H9 (cell line): ENCODE measurements at regions not wholly inside any gene's neighbourhood (a gene's known extent, or its start where the extent isn't known, plus 50 kb on each side); places are given as distances from the start of the nearest gene placed in this dataset.

ENCODE experiments used
- DNase-seq: peaks from one replicate; pipeline ENCODE4 v3.0.0-alpha.2; 2017
- H2AFZ ChIP-seq: one replicate; pipeline ENCODE4 v1.6.1; 2013; ENCODE audit warnings: mild to moderate bottlenecking, low read length, control low read depth, moderate library complexity
- H2AK5ac ChIP-seq: 2 replicates; pipeline ENCODE4 v1.6.1; 2013; ENCODE audit warnings: low read length, control low read depth, mixed read lengths; ENCODE audit not compliant: insufficient read length
- H2BK120ac ChIP-seq: one replicate; pipeline ENCODE4 v1.6.1; 2013; ENCODE audit warnings: low read depth, mild to moderate bottlenecking, low read length, control low read depth, inconsistent platforms; ENCODE audit not compliant: poor library complexity, severe bottlenecking
- H2BK12ac ChIP-seq: 2 replicates; pipeline ENCODE4 v1.6.1; 2013; ENCODE audit warnings: low read length, control low read depth, mixed read lengths, low read depth; ENCODE audit not compliant: insufficient read length
- H2BK15ac ChIP-seq: 2 replicates; pipeline ENCODE4 v1.6.1; 2013; ENCODE audit warnings: low read depth, low read length, control low read depth
- H2BK20ac ChIP-seq: one replicate; pipeline ENCODE4 v1.6.1; 2013; ENCODE audit warnings: low read depth, mild to moderate bottlenecking, low read length, control low read depth, inconsistent platforms; ENCODE audit not compliant: poor library complexity, severe bottlenecking
- H2BK5ac ChIP-seq: 2 replicates; pipeline ENCODE4 v1.6.1; 2013; ENCODE audit warnings: low read length, control low read depth, mixed read lengths; ENCODE audit not compliant: insufficient read length
- H3K14ac ChIP-seq: 2 replicates; pipeline ENCODE4 v1.6.1; 2013; ENCODE audit warnings: low read length, control low read depth; ENCODE audit not compliant: insufficient read depth
- H3K18ac ChIP-seq: 2 replicates; pipeline ENCODE4 v1.6.1; 2013; ENCODE audit warnings: low read depth, mild to moderate bottlenecking, mixed read lengths, low read length, control low read depth; ENCODE audit not compliant: insufficient read length
- H3K23ac ChIP-seq: 2 replicates; pipeline ENCODE4 v1.6.1; 2013; ENCODE audit warnings: low read length, control low read depth, mixed read lengths, low read depth; ENCODE audit not compliant: insufficient read length
- H3K23me2 ChIP-seq: 2 replicates; pipeline ENCODE4 v1.6.1; 2013; ENCODE audit warnings: low read depth, mild to moderate bottlenecking, mixed read lengths, low read length, control low read depth; ENCODE audit not compliant: insufficient read length, poor library complexity, severe bottlenecking
- H3K27ac ChIP-seq: 2 replicates; pipeline ENCODE4 v1.5.1; 2013; ENCODE audit warnings: low read length, control low read depth, mixed read lengths, low read depth; ENCODE audit not compliant: insufficient read length
- H3K27me3 ChIP-seq: 2 replicates; pipeline ENCODE4 v1.6.1; 2013; ENCODE audit warnings: low read length, control low read depth, inconsistent platforms; ENCODE audit not compliant: insufficient read depth
- H3K4ac ChIP-seq: 2 replicates; pipeline ENCODE4 v1.6.1; 2013; ENCODE audit warnings: low read depth, mild to moderate bottlenecking, control low read depth, inconsistent platforms, low read length, moderate library complexity
- H3K4me1 ChIP-seq: 2 replicates; pipeline ENCODE4 v1.6.1; 2013; ENCODE audit warnings: low read length, control low read depth, inconsistent platforms; ENCODE audit not compliant: insufficient read depth
- H3K4me2 ChIP-seq: 2 replicates; pipeline ENCODE4 v1.6.1; 2013; ENCODE audit warnings: low read length, control low read depth, mixed read lengths; ENCODE audit not compliant: insufficient read length, insufficient read depth
- H3K56ac ChIP-seq: 2 replicates; pipeline ENCODE4 v1.6.1; 2013; ENCODE audit warnings: low read depth, mild to moderate bottlenecking, mixed read lengths, low read length, control low read depth; ENCODE audit not compliant: insufficient read length
- H3K79me1 ChIP-seq: 2 replicates; pipeline ENCODE4 v1.6.1; 2013; ENCODE audit warnings: low read depth, mild to moderate bottlenecking, moderate library complexity, low read length, control low read depth, inconsistent platforms; ENCODE audit not compliant: insufficient read depth, poor library complexity, severe bottlenecking
- H3K79me2 ChIP-seq: 2 replicates; pipeline ENCODE4 v1.6.1; 2013; ENCODE audit warnings: low read length, control low read depth, inconsistent platforms; ENCODE audit not compliant: insufficient read depth
- H3K9ac ChIP-seq: 2 replicates; pipeline ENCODE4 v1.6.1; 2013; ENCODE audit warnings: low read length, control low read depth, mixed read lengths; ENCODE audit not compliant: insufficient read length; ENCODE audit errors: extremely low read depth
- H3K9me3 ChIP-seq: one replicate; pipeline ENCODE4 v1.6.1; 2013; ENCODE audit warnings: low read depth, low read length, inconsistent platforms; ENCODE audit not compliant: control insufficient read depth
- H3T11ph ChIP-seq: one replicate; pipeline ENCODE4 v1.6.1; 2013; ENCODE audit warnings: mild to moderate bottlenecking, low read length, control low read depth, inconsistent platforms
- H4K20me1 ChIP-seq: one replicate; pipeline ENCODE4 v1.6.1; 2013; ENCODE audit not compliant: control insufficient read depth, insufficient read length, insufficient read depth
- H4K5ac ChIP-seq: 2 replicates; pipeline ENCODE4 v1.6.1; 2013; ENCODE audit warnings: low read depth, mild to moderate bottlenecking, mixed read lengths, low read length, control low read depth; ENCODE audit not compliant: insufficient read length
- H4K8ac ChIP-seq: replicated peaks from 2 replicates; pipeline ENCODE4 v1.6.1; 2013; ENCODE audit warnings: low read length, control low read depth, mixed read lengths, low read depth; ENCODE audit not compliant: insufficient read length
- H4K91ac ChIP-seq: 2 replicates; pipeline ENCODE4 v1.6.1; 2013; ENCODE audit warnings: low read depth, mild to moderate bottlenecking, moderate library complexity, mixed read lengths, low read length, control low read depth; ENCODE audit not compliant: insufficient read length
- H3K27ac Mint-ChIP-seq, 3 experiments: 2 replicates in 2 of 3; 3 replicates in 1 of 3; pipeline ENCODE4 v1.8.0; 2020 to 2021; ENCODE audit warnings: mixed read lengths in 3 of 3, mild to moderate bottlenecking in 1 of 3, moderate library complexity in 1 of 3
- H3K27me3 Mint-ChIP-seq: 2 replicates; pipeline ENCODE4 v1.8.0; 2021; ENCODE audit warnings: low read depth, mild to moderate bottlenecking, moderate library complexity, mixed read lengths
- H3K36me3 Mint-ChIP-seq, 3 experiments: 2 replicates in 2 of 3; 3 replicates in 1 of 3; pipeline ENCODE4 v1.8.0; 2020 to 2021; ENCODE audit warnings: low read depth in 3 of 3, mixed read lengths in 3 of 3; ENCODE audit not compliant: insufficient read depth in 1 of 3
- H3K4me1 Mint-ChIP-seq, 2 experiments: 2 replicates each; pipeline ENCODE4 v1.8.0; 2020; ENCODE audit warnings: mixed read lengths in 2 of 2
- H3K4me3 Mint-ChIP-seq, 2 experiments: 2 replicates in 1 of 2; 3 replicates in 1 of 2; pipeline ENCODE4 v1.8.0; 2020 to 2021; ENCODE audit warnings: mild to moderate bottlenecking in 2 of 2, mixed read lengths in 2 of 2, moderate library complexity in 1 of 2
- H3K9me3 Mint-ChIP-seq, 2 experiments: 2 replicates in 1 of 2; 3 replicates in 1 of 2; pipeline ENCODE4 v1.8.0; 2020; ENCODE audit warnings: mild to moderate bottlenecking in 2 of 2, mixed read lengths in 2 of 2, moderate library complexity in 1 of 2
- CTCF ChIP-seq: fragments of 200-600 bp; sonication (generic); conservative IDR thresholded peaks from 3 replicates; pipeline ENCODE4 v1.8.0; 2021; ENCODE audit warnings: antibody characterized with exemption, mild to moderate bottlenecking
- WGBS: extraction: QIAGEN DNeasy Blood & Tissue Kit; methylation state at CpG from one replicate; pipeline ENCODE4 v1.1.7; 2013; ENCODE audit warnings: missing lambda C conversion rate, low lambda C conversion rate, mixed read lengths; ENCODE audit not compliant: insufficient read length; ENCODE audit errors: extremely low coverage; 5-methylcytosine and 5-hydroxymethylcytosine counted together

- no peak overlapping the region for H3K4ac ChIP-seq
- H2BK12ac ChIP-seq, result no peak overlapping the region
- no peak overlapping the region for H2BK120ac ChIP-seq
- H3K4me2 ChIP-seq, result no peak overlapping the region
- H3K18ac ChIP-seq, result no peak overlapping the region
- H3K56ac ChIP-seq, result no peak overlapping the region
- H3K4me1 ChIP-seq, result no peaks in the 10 kb centered on the region
- no peak overlapping the region for H4K5ac ChIP-seq
- no peak overlapping the region for H3K4me3 Mint-ChIP-seq
- no peak for TF ChIP-seq CTCF
- H3K9me3 Mint-ChIP-seq, result no peaks in the 10 kb centered on the region
- no peak overlapping the region for H3K27ac Mint-ChIP-seq
- no peak overlapping the region for H2BK5ac ChIP-seq
- H3K36me3 Mint-ChIP-seq, result no peaks in the 10 kb centered on the region; a peak in 1 of 7 replicates
- no peaks in the 10 kb centered on the region; the same call in 1 of the 2 replicates for H3K27me3 Mint-ChIP-seq
- H3K14ac ChIP-seq, result no peak overlapping the region
- peaks cover 3% of the 10 kb centered on the region for H4K20me1 ChIP-seq
- no peak overlapping the region for H3K27ac ChIP-seq
- H4K8ac ChIP-seq, result no peak overlapping the region
- no peak overlapping the region for H2BK15ac ChIP-seq
- H3K9ac ChIP-seq, result no peak overlapping the region
- no peaks in the 10 kb centered on the region for H3K23me2 ChIP-seq
- H3K9me3 ChIP-seq, result no peaks in the 10 kb centered on the region
- WGBS, result no CpG with 5 or more reads among the region's 6 CpGs
- no peaks in the 10 kb centered on the region for H3K79me1 ChIP-seq
- no peak overlapping the region for H2AK5ac ChIP-seq
- no peaks in the 10 kb centered on the region for H3K27me3 ChIP-seq
- H3K4me1 Mint-ChIP-seq, result peaks cover 4 to 7% of the 10 kb centered on the region in 2 experiments; a peak in 3 of 4 replicates
- no peak overlapping the region for H4K91ac ChIP-seq
- no peak overlapping the region for H2BK20ac ChIP-seq
- H3K79me2 ChIP-seq, result no peaks in the 10 kb centered on the region
- H3T11ph ChIP-seq, result no peak overlapping the region
- H3K23ac ChIP-seq, result no peak overlapping the region
- no peak for DNase-seq
- no peak overlapping the region for H2AFZ ChIP-seq
Measured at GRCh38 chr19:31658993-31659896, 310.0 kb upstream of the TSHZ3 start.
